ENCODE measurements at regions not wholly inside any gene's neighbourhood (a gene's known extent, or its start where the extent isn't known, plus 50 kb on each side); places are given as distances from the start of the nearest gene placed in this dataset.
A peak's percentile ranks its signal among the peaks of the same experiment; 100 is the strongest.

DNA sequence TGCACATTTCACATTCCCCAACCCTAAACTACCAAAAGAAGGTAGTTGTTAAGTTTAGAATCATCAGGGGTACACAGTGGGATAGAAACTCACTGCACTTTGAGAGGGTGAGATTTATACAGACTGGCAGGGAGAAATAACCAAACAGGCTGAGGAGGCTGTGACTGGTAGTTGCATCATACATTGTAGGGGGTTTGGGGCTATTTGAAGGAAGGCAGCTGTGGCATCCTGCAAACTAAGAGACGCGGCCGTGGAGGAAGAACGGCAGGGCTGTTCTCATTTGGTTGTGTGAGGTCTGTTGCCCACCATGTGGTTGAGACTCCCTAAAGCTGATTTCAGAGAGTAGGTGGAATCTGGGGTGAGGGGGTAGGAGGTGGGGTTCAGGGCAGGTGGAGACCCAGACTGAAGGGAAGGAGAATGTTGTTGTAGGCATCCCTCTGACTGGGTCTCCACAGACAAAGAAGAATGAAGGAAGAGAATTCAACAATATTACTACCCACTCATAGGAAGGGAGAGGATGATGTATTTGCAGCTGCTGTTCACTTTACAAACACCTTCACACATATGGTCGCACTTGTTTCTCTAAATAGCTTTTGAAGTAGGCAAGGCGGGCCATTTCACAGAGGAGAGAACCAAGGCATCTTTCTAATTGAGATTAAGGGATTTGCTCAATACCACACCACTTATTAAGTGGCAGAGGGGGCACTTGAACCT lies 170.9 kb upstream of the SIX2 start:
- Mint-ChIP-seq H3K27me3 (peaks cover 11% of the 10 kb centered on the region), H3K9me3 (ENCODE audit: low read depth) (no peaks in the 10 kb centered on the region), H3K4me3 (no peak overlapping the region), H3K36me3 (no peaks in the 10 kb centered on the region), H3K4me1 (ENCODE audit: low read depth) (no peaks in the 10 kb centered on the region), H3K27ac (no peak overlapping the region)

DNA sequence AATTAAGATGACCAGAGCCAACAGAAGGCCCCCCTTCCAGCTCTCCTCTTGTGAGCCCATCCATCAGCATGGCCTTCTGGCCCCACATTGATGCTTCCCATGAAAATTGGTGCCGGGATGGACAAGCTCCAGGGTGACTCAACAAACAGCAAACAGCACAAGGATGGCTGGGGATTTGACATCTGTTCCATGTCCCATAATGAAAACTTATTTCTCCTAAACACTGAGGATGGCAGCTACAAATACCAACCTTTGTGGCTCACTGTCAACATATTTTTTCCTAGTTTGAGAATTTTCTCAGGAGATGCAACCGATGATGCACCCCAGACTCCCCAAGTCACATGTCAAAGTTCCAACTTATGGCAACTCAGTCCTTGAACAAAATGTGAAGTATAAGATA lies 169.6 kb upstream of the SIX2 start:
- H3K4me3 Mint-ChIP-seq, result no peak overlapping the region
- H3K9me3 Mint-ChIP-seq (ENCODE audit: low read depth), result no peaks in the 10 kb centered on the region
- H3K36me3 Mint-ChIP-seq, result no peaks in the 10 kb centered on the region
- H3K4me1 Mint-ChIP-seq (ENCODE audit: low read depth), result no peaks in the 10 kb centered on the region
- no peak overlapping the region for H3K27ac Mint-ChIP-seq
- peaks cover 17% of the 10 kb centered on the region for H3K27me3 Mint-ChIP-seq

DNA sequence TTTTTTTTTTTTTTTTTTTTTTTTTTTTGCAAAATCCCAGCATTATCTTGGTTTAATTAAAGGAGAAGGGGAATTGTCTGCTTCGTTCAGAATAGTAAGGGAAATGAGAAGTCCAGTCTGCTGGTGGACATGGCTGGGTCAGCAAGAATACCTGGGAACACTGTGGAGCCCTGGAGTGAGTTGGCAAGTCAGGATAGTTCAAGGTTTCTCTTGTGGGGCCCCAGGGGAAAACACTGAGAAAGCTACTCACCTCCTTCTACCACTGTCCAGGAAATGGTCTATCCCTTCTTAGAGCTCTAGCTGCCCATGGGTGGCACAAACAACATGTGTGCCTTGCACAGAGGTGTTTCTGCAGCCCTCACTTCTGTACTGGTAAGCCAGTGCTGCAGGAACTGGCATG lies 169.1 kb upstream of the SIX2 start:
- Mint-ChIP-seq H3K36me3 (no peaks in the 10 kb centered on the region), H3K4me3 (no peak overlapping the region), H3K9me3 (ENCODE audit: low read depth) (no peaks in the 10 kb centered on the region), H3K27me3 (peaks cover 18% of the 10 kb centered on the region), H3K27ac (no peak overlapping the region), H3K4me1 (ENCODE audit: low read depth) (no peaks in the 10 kb centered on the region)

DNA sequence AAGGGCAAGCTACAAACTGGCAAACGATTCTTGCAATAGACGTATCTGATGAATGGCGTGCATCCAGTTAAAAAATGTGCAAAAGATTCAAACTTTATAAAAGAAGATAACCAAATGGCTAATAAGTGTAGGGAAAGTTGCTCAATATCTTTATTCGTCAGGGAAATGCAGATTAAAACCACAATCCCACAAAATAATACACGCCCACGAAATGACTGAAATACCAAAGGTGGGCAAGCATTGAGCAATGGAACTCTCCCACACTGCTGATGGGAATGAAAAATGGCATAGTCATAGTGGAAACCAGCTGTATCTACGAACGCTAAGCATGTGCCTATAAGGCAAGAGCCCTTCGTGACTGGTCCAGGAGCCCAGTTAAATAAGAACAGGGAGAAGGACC lies 168.6 kb upstream of the SIX2 start:
- Mint-ChIP-seq H3K4me1 (ENCODE audit: low read depth) (no peaks in the 10 kb centered on the region), H3K27ac (no peak overlapping the region), H3K9me3 (ENCODE audit: low read depth) (no peaks in the 10 kb centered on the region), H3K4me3 (no peak overlapping the region), H3K27me3 (peaks cover 20% of the 10 kb centered on the region), H3K36me3 (no peaks in the 10 kb centered on the region)

DNA sequence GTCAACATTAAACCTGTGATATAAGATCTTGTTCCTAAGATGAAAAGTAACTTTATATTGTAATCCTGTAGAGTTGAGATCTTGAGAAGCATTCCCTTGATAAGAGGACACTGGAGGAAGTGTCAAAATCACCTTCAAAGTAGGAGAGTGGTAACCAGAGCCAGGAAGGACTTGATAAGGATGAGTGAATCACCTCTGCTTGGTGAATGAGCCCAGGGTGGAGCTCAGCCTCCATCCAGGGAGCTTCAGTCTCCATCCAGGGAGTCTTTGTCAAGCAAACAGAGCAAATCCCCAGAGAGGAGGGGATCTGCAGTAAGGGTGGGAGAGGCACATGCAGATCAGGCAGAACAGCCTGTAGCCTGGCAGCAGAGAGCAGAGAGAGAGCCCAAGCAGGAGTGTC lies 167.1 kb upstream of the SIX2 start:
- Mint-ChIP-seq H3K4me3 (no peak overlapping the region), H3K4me1 (ENCODE audit: low read depth) (no peaks in the 10 kb centered on the region), H3K9me3 (ENCODE audit: low read depth) (no peaks in the 10 kb centered on the region), H3K36me3 (no peaks in the 10 kb centered on the region), H3K27ac (no peak overlapping the region), H3K27me3 (peaks cover 26% of the 10 kb centered on the region)

DNA sequence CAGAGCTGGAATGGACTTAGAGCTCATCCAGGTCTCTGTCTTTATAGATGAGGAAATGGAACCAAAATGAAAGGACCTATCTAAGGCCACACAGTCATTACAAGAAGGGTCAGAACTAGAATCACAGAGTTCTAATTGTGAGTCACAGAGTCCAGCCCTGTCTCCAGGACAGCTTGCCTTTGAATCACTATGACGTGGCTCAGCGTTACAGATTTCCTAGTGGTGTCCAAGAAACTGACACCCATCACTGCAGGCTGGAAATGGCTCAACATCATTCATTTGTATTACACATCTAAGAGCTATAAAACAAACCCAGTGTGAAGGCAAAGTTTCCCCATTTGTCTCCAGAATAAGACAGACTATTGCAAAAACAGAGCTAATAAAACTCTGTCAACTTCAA lies 164.3 kb upstream of the SIX2 start:
- H3K4me3 Mint-ChIP-seq, result no peak overlapping the region
- H3K27me3 Mint-ChIP-seq, result peaks cover 24% of the 10 kb centered on the region
- H3K27ac Mint-ChIP-seq, result no peak overlapping the region
- no peaks in the 10 kb centered on the region for H3K9me3 Mint-ChIP-seq (ENCODE audit: low read depth)
- H3K36me3 Mint-ChIP-seq, result no peaks in the 10 kb centered on the region
- H3K4me1 Mint-ChIP-seq (ENCODE audit: low read depth), result peaks cover 2% of the 10 kb centered on the region

DNA sequence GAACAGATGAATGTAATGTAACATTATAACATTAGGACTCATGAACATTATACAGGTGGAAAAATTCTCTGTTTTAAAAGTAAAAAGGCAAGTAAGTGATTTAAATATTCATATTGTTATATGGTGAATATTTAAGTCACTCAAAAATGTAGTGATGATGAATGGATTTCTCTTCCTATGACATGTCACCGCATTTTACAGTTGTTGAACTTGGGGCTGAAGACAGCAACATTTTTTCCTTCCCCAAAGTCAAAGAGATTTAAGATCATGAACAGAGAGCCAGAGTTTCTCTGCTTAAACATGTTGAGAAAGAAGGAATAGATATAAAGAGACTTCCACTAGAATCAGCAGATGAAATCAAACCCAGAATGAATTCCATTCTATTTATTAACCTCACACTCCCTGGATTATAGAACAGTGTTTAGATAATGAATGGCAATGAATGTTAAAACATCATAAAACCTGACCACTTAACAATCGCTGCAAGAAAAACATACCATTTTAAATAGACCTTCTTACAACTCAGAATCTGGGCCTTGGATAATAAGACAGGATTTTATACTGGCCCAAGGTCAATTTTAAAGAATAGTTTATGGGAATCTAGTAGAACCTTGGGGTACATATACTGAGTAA lies 163.6 kb upstream of the SIX2 start:
- Mint-ChIP-seq H3K27ac (no peak overlapping the region), H3K4me1 (ENCODE audit: low read depth) (peaks cover 4% of the 10 kb centered on the region), H3K27me3 (peaks cover 28% of the 10 kb centered on the region), H3K4me3 (no peak overlapping the region), H3K9me3 (ENCODE audit: low read depth) (no peaks in the 10 kb centered on the region), H3K36me3 (no peaks in the 10 kb centered on the region)

DNA sequence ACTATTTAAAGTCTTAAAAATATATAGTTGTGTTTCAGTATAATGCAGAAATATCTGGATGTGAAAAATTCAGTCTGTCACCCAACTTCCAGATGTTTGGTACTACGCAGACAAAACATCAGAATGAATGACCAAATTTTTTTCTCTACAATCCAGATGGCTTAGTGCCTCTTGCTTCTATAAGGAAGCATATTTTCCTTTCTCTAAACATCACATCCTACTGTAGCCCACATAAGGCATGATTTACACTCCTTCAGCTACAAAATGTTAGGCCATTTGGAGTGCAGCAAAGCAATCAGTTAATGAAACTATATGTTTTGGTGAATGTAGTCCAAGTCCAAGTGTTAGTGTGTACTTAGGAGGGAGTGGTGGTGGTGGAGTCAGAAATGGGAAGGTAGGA lies 162.9 kb upstream of the SIX2 start:
- no peak overlapping the region for H3K4me3 Mint-ChIP-seq
- H3K9me3 Mint-ChIP-seq (ENCODE audit: low read depth), result no peaks in the 10 kb centered on the region
- H3K36me3 Mint-ChIP-seq, result no peaks in the 10 kb centered on the region
- H3K27me3 Mint-ChIP-seq, result peaks cover 31% of the 10 kb centered on the region
- H3K27ac Mint-ChIP-seq, result no peak overlapping the region
- peaks cover 4% of the 10 kb centered on the region for H3K4me1 Mint-ChIP-seq (ENCODE audit: low read depth)

DNA sequence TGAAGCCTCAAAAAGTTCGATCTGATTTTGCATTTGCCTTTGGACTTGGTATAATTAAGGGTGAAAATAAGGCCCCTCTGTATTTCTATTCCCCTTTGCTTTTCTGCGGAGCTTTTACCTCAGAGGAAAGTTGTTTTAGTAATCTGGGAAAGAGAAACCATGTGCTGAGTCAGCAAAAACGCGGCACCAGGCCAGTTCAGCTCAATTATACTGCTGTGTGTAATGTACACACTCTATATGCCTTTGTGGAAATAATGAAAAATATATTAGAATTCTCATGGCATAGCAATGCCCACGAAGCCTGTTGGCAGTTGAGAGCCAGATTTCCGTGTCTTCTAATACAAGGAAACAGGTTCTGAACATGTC lies 161.9 kb upstream of the SIX2 start:
- H3K4me3 Mint-ChIP-seq, result no peak overlapping the region
- no peaks in the 10 kb centered on the region for H3K9me3 Mint-ChIP-seq (ENCODE audit: low read depth)
- H3K36me3 Mint-ChIP-seq, result no peaks in the 10 kb centered on the region
- H3K27me3 Mint-ChIP-seq, result peaks cover 35% of the 10 kb centered on the region
- peaks cover 4% of the 10 kb centered on the region for H3K4me1 Mint-ChIP-seq (ENCODE audit: low read depth)
- no peak overlapping the region for H3K27ac Mint-ChIP-seq

DNA sequence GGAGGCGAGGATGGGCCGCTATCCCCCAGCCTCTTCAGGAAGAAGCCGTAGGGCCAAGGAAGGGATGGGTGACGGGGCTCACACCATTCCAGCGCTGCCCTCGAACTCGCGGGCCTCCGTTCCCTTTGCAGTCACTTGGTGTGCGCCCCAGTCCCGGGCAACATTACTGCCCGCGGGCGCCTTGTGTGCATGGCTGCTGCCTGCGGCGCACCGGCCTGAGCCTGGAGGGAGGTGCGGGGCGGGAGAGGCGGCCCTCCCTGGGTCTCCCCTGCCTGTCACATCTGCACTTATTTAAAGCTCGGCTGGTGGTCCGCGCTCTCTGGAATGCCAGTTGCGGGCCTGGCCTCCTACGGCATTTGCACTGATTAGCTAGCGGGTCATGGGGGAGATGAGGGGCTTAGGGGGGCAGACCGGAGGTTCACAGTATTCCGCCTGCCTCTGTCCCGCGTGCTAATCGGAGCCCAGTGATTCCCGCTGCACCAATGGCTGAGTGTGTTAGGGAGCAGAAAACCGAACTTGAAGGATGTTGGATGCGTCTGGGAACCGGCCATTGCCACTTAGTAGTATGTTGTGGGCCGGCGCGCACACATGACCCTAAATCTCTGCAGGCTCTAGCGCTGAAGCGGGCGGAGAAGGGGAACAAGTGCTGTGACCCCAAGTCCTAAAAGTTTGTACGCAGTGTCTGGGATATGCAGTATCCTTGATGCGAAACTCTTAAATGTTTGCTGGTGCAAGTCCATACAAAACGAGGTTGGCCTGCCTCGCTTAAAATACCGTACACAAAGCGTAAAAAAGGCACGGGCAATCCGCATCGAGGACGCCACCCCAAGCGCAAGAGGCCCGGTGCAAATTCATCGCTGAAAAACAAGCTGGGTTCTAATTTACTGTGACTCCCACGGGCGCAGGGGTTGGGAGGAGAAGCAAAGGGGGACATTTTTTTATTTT lies 161.2 kb upstream of the SIX2 start:
- H3K27ac Mint-ChIP-seq, result no peak overlapping the region
- H3K27me3 Mint-ChIP-seq, result peaks cover 38% of the 10 kb centered on the region
- H3K4me3 Mint-ChIP-seq, result no peak overlapping the region
- no peaks in the 10 kb centered on the region for H3K36me3 Mint-ChIP-seq
- H3K9me3 Mint-ChIP-seq (ENCODE audit: low read depth), result no peaks in the 10 kb centered on the region
- peaks cover 4% of the 10 kb centered on the region for H3K4me1 Mint-ChIP-seq (ENCODE audit: low read depth)

DNA sequence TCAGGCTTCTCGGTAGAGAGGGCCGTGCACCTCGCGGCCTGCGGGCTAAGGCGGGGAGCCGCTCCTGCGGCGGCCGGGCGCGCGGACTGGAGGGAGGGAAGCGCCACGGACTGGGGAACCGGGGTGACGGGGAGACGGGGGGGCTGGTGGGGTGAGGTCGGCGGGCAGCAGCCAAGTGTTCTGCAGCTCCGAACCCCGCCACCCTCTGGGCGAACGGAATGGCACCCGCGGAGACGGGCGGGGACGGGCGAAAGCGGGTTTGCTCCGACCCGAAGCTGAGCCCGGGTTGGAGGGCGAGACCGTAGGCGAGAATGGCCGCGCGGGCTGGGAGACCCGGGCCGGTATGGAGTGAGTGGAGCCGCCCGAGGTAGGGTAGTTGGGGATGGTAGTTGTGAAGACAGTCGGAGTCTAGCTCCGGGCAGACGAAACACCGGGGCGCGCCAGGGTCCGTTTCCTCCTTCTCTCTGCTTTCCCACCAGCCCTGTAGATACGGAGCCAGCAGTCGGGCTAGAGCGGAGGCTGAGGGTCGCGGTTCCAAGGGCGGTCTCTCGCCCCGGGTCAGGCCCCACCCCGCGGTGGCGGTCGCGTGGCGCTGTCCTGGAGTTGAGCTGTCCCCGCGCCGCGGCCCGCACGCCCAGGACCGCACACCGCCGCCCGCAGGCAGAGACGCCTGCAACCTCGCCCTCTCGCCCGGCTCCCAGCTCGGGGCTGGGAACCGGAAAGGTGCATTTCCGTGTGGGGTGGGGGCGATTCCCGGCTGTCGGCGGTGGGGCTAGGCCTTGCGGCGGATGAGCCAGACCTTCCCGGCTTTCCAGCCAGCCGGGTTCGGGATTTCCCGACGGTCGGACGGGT lies 160.3 kb upstream of the SIX2 start:
- Mint-ChIP-seq H3K9me3 (ENCODE audit: low read depth) (no peaks in the 10 kb centered on the region), H3K27ac (no peak overlapping the region), H3K4me1 (ENCODE audit: low read depth) (peaks cover 4% of the 10 kb centered on the region), H3K36me3 (no peaks in the 10 kb centered on the region), H3K27me3 (peaks cover 36% of the 10 kb centered on the region), H3K4me3 (peak overlapping the region; percentile 38)

DNA sequence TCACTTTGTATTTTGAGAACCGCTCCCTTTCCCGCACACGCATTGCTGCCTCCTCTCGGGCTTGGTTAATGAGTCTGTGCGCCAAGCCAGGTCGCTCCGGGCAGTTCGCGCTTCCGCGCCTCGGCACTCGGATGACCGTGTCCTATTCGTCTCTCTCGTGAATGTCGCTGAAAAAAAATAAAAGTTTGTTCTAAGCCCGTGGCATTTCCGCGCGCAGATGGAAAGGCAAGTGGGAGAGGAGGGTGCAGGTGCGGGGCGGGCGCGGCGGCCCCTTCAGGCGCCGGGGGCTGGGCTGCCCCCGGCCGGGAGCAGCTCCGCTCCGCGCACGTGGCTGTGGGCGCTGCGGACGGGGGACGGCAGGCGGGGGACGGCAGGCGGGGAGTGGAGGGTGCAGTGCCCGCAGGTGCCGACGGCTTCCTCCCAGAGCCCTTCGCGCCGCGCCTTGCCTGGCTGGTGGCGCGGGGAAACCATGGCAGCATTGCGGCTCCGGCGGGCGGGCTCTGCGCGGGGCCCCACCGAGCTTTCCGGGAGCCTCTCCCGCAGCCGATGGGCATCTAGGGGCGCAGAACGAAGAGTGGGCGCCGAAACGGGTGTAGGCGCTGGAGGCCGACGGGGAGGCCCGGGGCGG lies 159.6 kb upstream of the SIX2 start:
- Mint-ChIP-seq H3K4me3 (peak overlapping the region; percentile 79), H3K27ac (no peak overlapping the region), H3K36me3 (no peaks in the 10 kb centered on the region), H3K27me3 (peaks cover 35% of the 10 kb centered on the region), H3K4me1 (ENCODE audit: low read depth) (peaks cover 4% of the 10 kb centered on the region), H3K9me3 (ENCODE audit: low read depth) (no peaks in the 10 kb centered on the region)

DNA sequence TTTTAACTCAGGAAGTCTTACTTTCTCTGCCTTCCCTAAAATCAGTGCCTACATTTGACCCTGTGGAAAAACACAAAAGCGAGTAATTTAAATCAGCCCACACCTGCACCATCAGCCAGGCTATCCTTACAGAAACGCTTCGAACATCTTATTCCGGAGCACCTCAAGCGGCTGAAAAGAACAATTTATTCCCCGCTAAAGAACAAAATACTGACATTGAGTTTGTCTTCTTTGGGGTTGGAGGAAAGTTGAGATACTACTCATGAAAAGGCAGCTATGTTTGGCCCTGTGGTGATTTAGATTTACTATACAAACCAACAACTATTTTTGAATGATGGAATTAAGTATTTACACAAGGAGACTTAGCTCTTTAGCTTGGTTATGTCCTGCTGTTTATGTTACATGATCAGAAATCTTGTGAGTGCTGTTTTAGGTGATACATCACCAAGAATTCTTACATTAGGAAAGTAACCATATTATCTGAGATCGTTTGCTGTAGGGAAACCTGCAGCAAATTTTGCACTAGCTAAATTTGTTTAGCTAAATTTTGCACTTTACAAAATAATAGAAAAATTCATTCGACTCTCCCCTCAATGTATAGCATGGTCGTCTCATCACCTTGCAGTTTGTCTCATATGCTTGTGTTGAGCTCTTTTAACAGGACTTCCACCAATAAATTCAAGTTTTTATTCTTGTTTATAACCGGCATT lies 158.8 kb upstream of the SIX2 start:
- H3K4me1 Mint-ChIP-seq (ENCODE audit: low read depth), result peaks cover 4% of the 10 kb centered on the region
- no peaks in the 10 kb centered on the region for H3K36me3 Mint-ChIP-seq
- no peak overlapping the region for H3K27ac Mint-ChIP-seq
- peak overlapping the region; percentile 79 for H3K4me3 Mint-ChIP-seq
- no peaks in the 10 kb centered on the region for H3K9me3 Mint-ChIP-seq (ENCODE audit: low read depth)
- peaks cover 37% of the 10 kb centered on the region for H3K27me3 Mint-ChIP-seq
